GM12878 (cell line): ENCODE measurements at regions not wholly inside any gene's neighbourhood (a gene's known extent, or its start where the extent isn't known, plus 50 kb on each side); places are given as distances from the start of the nearest gene placed in this dataset.

Experiments
- ATAC-seq: fragments of 200-7000 bp; cut with Tn5 transposase; 3 replicates; pipeline ENCODE4 v1.9.1; 2020; ENCODE audit warnings: mild to moderate bottlenecking, moderate library complexity
- BruUV-seq: library from RNA; stranded (reverse); fragments of 400-500 nt; replicated peaks from 2 replicates; lab custom pipeline; 2021; lab: Mats Ljungman, UMichigan
- CTCF ChIA-PET: fragments of 300-600 bp; sonication (Branson Sonifier 250); formaldehyde crosslinking; extraction: SDS; loops from one replicate; lab custom pipeline; 2021; ENCODE audit warnings: inconsistent platforms; lab: Yijun Ruan, JAX
- POLR2A ChIA-PET: fragments of 350-600 bp; formaldehyde crosslinking; extraction: SDS; loops from one replicate; lab custom pipeline; 2021; ENCODE audit warnings: inconsistent platforms; lab: Charles Lee
- RAD21 ChIA-PET: fragments of 300-600 bp; sonication (Branson Sonifier 250); formaldehyde crosslinking; loops from one replicate; lab custom pipeline; 2023; ENCODE audit warnings: antibody characterized with exemption; ENCODE audit not compliant: unreplicated experiment; lab: Charles Lee
- SMC1A ChIA-PET: fragments of 300-600 bp; sonication (Branson Sonifier 250); formaldehyde crosslinking; loops from one replicate; lab custom pipeline; 2023; ENCODE audit not compliant: unreplicated experiment, uncharacterized antibody; lab: Charles Lee
- DNase-seq: peaks from one replicate; pipeline ENCODE4 v3.0.0-alpha.2; 2011; ENCODE audit warnings: low read depth, low spot score
- FAIRE-seq: peaks from 3 replicates; lab custom pipeline; 2011; peaks lifted over from hg19 to GRCh38; lab: Jason Lieb, UNC
- H2AFZ ChIP-seq: 2 replicates; pipeline ENCODE4 v1.6.0; 2011; ENCODE audit warnings: low read depth, low read length, control low read depth; ENCODE audit not compliant: control insufficient read depth
- H3K27ac ChIP-seq: 2 replicates; pipeline ENCODE4 v1.5.1; 2011; ENCODE audit warnings: control low read depth; ENCODE audit not compliant: control insufficient read depth, insufficient read depth
- H3K27me3 ChIP-seq, 2 experiments: replicated peaks in 1 of 2; 2 replicates each; pipeline versions ENCODE4 v1.6.0 to v1.6.1; 2011; ENCODE audit warnings: low read length in 1 of 2; ENCODE audit not compliant: control insufficient read depth in 2 of 2, insufficient read depth in 2 of 2
- H3K36me3 ChIP-seq, 2 experiments: 2 replicates each; pipeline ENCODE4 v1.5.1; 2011; ENCODE audit warnings: low read length in 1 of 2; ENCODE audit not compliant: control insufficient read depth in 2 of 2, insufficient read depth in 2 of 2
- H3K4me1 ChIP-seq: 2 replicates; pipeline ENCODE4 v1.6.1; 2011; ENCODE audit warnings: mild to moderate bottlenecking, low read length, moderate library complexity, mixed read lengths; ENCODE audit not compliant: control insufficient read depth, insufficient read depth
- H3K4me2 ChIP-seq: 2 replicates; pipeline ENCODE4 v1.6.0; 2011; ENCODE audit warnings: control low read depth; ENCODE audit not compliant: control insufficient read depth, insufficient read depth
- H3K4me3 ChIP-seq: fragments of 200-600 bp; sonication (generic); 2 replicates; pipeline ENCODE4 v1.5.1; 2016
- H3K79me2 ChIP-seq: 2 replicates; pipeline ENCODE4 v1.6.0; 2011; ENCODE audit warnings: low read length; ENCODE audit not compliant: control insufficient read depth, insufficient read depth
- H3K9ac ChIP-seq: 2 replicates; pipeline ENCODE4 v1.8.0; 2011; ENCODE audit warnings: low read length, control low read depth, mixed read lengths; ENCODE audit not compliant: control insufficient read depth, insufficient read depth
- H3K9me3 ChIP-seq: replicated peaks from 3 replicates; pipeline ENCODE4 v1.5.1; 2011; ENCODE audit warnings: mild to moderate bottlenecking, low read length; ENCODE audit not compliant: control insufficient read depth, insufficient read depth
- H4K20me1 ChIP-seq: 2 replicates; pipeline ENCODE4 v1.6.0; 2011; ENCODE audit not compliant: control insufficient read depth, insufficient read depth
- BACH1 ChIP-seq: fragments of 450-650 bp; IDR thresholded peaks from 2 replicates; pipeline ENCODE4 v1.6.1; 2017; ENCODE audit warnings: mild to moderate bottlenecking, borderline replicate concordance
- BRCA1 ChIP-seq: IDR thresholded peaks from 2 replicates; pipeline ENCODE4 v1.6.1; 2011; ENCODE audit warnings: low read depth, low read length, improper control_type of control experiment
- ESRRA ChIP-seq: IDR thresholded peaks from 2 replicates; pipeline ENCODE4 v1.6.1; 2012; ENCODE audit warnings: mild to moderate bottlenecking, low read length, improper control_type of control experiment
- KAT2A ChIP-seq: conservative IDR thresholded peaks from 2 replicates; pipeline ENCODE4 v1.6.1; 2011; ENCODE audit warnings: low read depth, low read length; ENCODE audit not compliant: control insufficient read depth
- MEF2A ChIP-seq: IDR thresholded peaks from 2 replicates; pipeline ENCODE4 v1.6.1; 2011; ENCODE audit warnings: low read depth, mild to moderate bottlenecking, low read length, moderate library complexity; ENCODE audit not compliant: insufficient read depth
- MEF2B ChIP-seq: fragments of 450-650 bp; IDR thresholded peaks from 2 replicates; pipeline ENCODE4 v1.6.1; 2018; ENCODE audit warnings: mild to moderate bottlenecking, moderate library complexity; ENCODE audit not compliant: partially characterized antibody, poor library complexity, severe bottlenecking
- NFYA ChIP-seq: IDR thresholded peaks from 2 replicates; pipeline ENCODE4 v1.6.1; 2011; ENCODE audit warnings: low read depth, mild to moderate bottlenecking, low read length, improper control_type of control experiment, borderline replicate concordance
- NR2F1 ChIP-seq: fragments of 450-650 bp; conservative IDR thresholded peaks from 2 replicates; pipeline ENCODE4 v1.6.1; 2017; ENCODE audit warnings: mild to moderate bottlenecking
- TAF1 ChIP-seq: IDR thresholded peaks from 2 replicates; pipeline ENCODE4 v1.6.1; 2011; ENCODE audit warnings: mild to moderate bottlenecking, low read depth, low read length, borderline replicate concordance
- in situ Hi-C: fragments of 300-500 bp; cut with MboI; formaldehyde crosslinking; loops from 9 replicates; pipeline ENCODE4 v1.14.3; 2018; ENCODE audit warnings: mixed read lengths
- intact Hi-C: fragments of 100-400 bp; cut with micrococcal nuclease; formaldehyde crosslinking; loops from one replicate; pipeline ENCODE4 v1.14.2; 2022; ENCODE audit not compliant: unreplicated experiment
- TF ChIP-seq, protein P1 (sequence below): IDR thresholded peaks from 2 replicates; pipeline ENCODE4 v1.6.1; 2012; ENCODE audit warnings: improper control_type of control experiment, low read depth, low read length; ENCODE audit not compliant: insufficient replicate concordance
- TF ChIP-seq, protein P2 (sequence below): fragments of 150-350 bp; IDR thresholded peaks from 2 replicates; pipeline ENCODE4 v1.6.1; 2016; ENCODE audit warnings: low read depth, low read length
- TF ChIP-seq, protein P3 (sequence below): fragments of 450-650 bp; formaldehyde crosslinking; IDR thresholded peaks from 2 replicates; pipeline ENCODE4 v1.4.0; 2022; ENCODE audit warnings: mild to moderate bottlenecking, moderate library complexity

DNA sequence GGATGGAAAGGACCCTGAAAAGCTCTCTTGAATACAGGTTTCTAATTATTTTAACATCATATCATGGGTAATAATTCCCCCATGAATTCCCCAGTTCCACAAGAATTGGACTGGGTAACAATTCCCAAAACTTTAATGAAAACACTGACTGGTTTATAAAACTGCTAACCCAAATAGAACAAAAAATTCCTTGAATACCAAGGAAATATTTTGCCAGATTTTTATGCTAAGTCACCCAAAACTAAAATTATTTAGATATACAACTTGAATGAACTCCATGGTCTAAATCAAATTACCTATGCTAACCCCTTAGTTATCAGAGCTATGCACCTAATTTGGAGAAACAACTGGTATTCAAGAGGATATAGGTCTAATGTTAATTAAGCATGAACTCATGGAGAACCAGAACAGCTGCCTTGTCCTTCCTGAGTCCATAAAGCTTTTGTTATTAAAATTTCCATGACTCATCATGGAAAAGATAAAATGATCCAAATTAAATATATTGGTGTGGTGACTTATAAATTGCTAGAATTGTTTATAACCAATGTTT, 164.9 kb upstream of the TUT7 start:
- no peak overlapping the region for H3K27ac ChIP-seq
- no peaks in the 10 kb centered on the region for H3K79me2 ChIP-seq
- DNase-seq = no peak
- H3K27me3 ChIP-seq = no peaks in the 10 kb centered on the region; a peak in 1 of 4 replicates
- H2AFZ ChIP-seq = no peak overlapping the region
- no peak for ATAC-seq
- CTCF ChIA-PET = no interaction called here
- no peak overlapping the region for H3K9ac ChIP-seq
- in situ Hi-C loops = no loop called here
- intact Hi-C loops = no loop called here
- no TSS peak for BruUV-seq
- no peak for FAIRE-seq
- no peaks in the 10 kb centered on the region for H4K20me1 ChIP-seq
- H3K4me2 ChIP-seq = no peak overlapping the region
- H3K9me3 ChIP-seq = no peaks in the 10 kb centered on the region
- no peaks in the 10 kb centered on the region for H3K4me1 ChIP-seq
- no peaks in the 10 kb centered on the region for H3K36me3 ChIP-seq
- H3K4me3 ChIP-seq = no peak overlapping the region
- RAD21 ChIA-PET = no interaction called here
- SMC1A ChIA-PET = interaction anchor here (1.3 kb wide), 1 partner anchor 12 kb away, joined by 4 read pairs; no protein-coding TSS in a partner anchor
- POLR2A ChIA-PET = no interaction called here
- TF ChIP-seq, protein P1, sequence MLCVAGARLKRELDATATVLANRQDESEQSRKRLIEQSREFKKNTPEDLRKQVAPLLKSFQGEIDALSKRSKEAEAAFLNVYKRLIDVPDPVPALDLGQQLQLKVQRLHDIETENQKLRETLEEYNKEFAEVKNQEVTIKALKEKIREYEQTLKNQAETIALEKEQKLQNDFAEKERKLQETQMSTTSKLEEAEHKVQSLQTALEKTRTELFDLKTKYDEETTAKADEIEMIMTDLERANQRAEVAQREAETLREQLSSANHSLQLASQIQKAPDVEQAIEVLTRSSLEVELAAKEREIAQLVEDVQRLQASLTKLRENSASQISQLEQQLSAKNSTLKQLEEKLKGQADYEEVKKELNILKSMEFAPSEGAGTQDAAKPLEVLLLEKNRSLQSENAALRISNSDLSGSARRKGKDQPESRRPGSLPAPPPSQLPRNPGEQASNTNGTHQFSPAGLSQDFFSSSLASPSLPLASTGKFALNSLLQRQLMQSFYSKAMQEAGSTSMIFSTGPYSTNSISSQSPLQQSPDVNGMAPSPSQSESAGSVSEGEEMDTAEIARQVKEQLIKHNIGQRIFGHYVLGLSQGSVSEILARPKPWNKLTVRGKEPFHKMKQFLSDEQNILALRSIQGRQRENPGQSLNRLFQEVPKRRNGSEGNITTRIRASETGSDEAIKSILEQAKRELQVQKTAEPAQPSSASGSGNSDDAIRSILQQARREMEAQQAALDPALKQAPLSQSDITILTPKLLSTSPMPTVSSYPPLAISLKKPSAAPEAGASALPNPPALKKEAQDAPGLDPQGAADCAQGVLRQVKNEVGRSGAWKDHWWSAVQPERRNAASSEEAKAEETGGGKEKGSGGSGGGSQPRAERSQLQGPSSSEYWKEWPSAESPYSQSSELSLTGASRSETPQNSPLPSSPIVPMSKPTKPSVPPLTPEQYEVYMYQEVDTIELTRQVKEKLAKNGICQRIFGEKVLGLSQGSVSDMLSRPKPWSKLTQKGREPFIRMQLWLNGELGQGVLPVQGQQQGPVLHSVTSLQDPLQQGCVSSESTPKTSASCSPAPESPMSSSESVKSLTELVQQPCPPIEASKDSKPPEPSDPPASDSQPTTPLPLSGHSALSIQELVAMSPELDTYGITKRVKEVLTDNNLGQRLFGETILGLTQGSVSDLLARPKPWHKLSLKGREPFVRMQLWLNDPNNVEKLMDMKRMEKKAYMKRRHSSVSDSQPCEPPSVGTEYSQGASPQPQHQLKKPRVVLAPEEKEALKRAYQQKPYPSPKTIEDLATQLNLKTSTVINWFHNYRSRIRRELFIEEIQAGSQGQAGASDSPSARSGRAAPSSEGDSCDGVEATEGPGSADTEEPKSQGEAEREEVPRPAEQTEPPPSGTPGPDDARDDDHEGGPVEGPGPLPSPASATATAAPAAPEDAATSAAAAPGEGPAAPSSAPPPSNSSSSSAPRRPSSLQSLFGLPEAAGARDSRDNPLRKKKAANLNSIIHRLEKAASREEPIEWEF = no peak
- TF ChIP-seq BACH1 = no peak
- no peak for TF ChIP-seq MEF2A
- no peak for TF ChIP-seq NFYA
- TF ChIP-seq, protein P2, sequence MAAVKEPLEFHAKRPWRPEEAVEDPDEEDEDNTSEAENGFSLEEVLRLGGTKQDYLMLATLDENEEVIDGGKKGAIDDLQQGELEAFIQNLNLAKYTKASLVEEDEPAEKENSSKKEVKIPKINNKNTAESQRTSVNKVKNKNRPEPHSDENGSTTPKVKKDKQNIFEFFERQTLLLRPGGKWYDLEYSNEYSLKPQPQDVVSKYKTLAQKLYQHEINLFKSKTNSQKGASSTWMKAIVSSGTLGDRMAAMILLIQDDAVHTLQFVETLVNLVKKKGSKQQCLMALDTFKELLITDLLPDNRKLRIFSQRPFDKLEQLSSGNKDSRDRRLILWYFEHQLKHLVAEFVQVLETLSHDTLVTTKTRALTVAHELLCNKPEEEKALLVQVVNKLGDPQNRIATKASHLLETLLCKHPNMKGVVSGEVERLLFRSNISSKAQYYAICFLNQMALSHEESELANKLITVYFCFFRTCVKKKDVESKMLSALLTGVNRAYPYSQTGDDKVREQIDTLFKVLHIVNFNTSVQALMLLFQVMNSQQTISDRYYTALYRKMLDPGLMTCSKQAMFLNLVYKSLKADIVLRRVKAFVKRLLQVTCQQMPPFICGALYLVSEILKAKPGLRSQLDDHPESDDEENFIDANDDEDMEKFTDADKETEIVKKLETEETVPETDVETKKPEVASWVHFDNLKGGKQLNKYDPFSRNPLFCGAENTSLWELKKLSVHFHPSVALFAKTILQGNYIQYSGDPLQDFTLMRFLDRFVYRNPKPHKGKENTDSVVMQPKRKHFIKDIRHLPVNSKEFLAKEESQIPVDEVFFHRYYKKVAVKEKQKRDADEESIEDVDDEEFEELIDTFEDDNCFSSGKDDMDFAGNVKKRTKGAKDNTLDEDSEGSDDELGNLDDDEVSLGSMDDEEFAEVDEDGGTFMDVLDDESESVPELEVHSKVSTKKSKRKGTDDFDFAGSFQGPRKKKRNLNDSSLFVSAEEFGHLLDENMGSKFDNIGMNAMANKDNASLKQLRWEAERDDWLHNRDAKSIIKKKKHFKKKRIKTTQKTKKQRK = no peak
- no peak for TF ChIP-seq NR2F1
- TF ChIP-seq BRCA1 = no peak
- no peak for TF ChIP-seq TAF1
- TF ChIP-seq MEF2B = no peak
- no peak for TF ChIP-seq KAT2A
- TF ChIP-seq ESRRA = no peak
- TF ChIP-seq, protein P3, sequence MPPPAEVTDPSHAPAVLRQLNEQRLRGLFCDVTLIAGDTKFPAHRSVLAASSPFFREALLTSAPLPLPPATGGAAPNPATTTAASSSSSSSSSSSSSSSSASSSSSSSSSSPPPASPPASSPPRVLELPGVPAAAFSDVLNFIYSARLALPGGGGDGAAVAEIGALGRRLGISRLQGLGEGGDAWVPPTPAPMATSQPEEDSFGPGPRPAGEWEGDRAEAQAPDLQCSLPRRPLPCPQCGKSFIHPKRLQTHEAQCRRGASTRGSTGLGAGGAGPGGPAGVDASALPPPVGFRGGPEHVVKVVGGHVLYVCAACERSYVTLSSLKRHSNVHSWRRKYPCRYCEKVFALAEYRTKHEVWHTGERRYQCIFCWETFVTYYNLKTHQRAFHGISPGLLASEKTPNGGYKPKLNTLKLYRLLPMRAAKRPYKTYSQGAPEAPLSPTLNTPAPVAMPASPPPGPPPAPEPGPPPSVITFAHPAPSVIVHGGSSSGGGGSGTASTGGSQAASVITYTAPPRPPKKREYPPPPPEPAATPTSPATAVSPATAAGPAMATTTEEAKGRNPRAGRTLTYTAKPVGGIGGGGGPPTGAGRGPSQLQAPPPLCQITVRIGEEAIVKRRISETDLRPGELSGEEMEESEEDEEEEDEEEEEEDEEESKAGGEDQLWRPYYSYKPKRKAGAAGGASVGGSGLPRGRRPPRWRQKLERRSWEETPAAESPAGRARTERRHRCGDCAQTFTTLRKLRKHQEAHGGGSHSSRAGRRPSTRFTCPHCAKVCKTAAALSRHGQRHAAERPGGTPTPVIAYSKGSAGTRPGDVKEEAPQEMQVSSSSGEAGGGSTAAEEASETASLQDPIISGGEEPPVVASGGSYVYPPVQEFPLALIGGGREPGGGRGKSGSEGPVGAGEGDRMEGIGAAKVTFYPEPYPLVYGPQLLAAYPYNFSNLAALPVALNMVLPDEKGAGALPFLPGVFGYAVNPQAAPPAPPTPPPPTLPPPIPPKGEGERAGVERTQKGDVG (CRISPR knock-in tag) = no peak
